ENCODE measurements at regions not wholly inside any gene's neighbourhood (a gene's known extent, or its start where the extent isn't known, plus 50 kb on each side); places are given as distances from the start of the nearest gene placed in this dataset.
A peak's percentile ranks its signal among the peaks of the same experiment; 100 is the strongest.

- no peak overlapping the region for H3K4me3 ChIP-seq (ENCODE audit: low read length in 3 of 3)
- H3K27ac ChIP-seq (ENCODE audit: low read depth in 2 of 2, low read length in 2 of 2) = no peak overlapping the region
- H3K27me3 ChIP-seq (ENCODE audit: control insufficient read depth, insufficient read depth, low read length) = no peaks in the 10 kb centered on the region
- H3K9ac ChIP-seq (ENCODE audit: low read length in 3 of 3) = no peak overlapping the region
- no peak for TF ChIP-seq CTCF (IDR thresholded peaks at IDR 0.05; ENCODE audit: borderline replicate concordance, extremely low read depth, insufficient read depth)
- no peaks in the 10 kb centered on the region for H3K4me1 ChIP-seq (ENCODE audit: control insufficient read depth in 2 of 3, insufficient read depth in 2 of 3, low read depth in 1 of 3, low read length in 3 of 3)
- no peaks in the 10 kb centered on the region for H3K9me3 ChIP-seq (ENCODE audit: control insufficient read depth in 2 of 3, insufficient read depth in 1 of 3, low read length in 3 of 3)
- intact Hi-C loops (cut with DNase I) = no loop called here
- FAIRE-seq = no peak
- no peaks in the 10 kb centered on the region for H3K36me3 ChIP-seq (ENCODE audit: control insufficient read depth in 2 of 3, insufficient read depth in 3 of 3, low read length in 3 of 3)
- no peak for DNase-seq
Observed at GRCh38 chr5:9801908-9802307, 171.8 kb upstream of the TAS2R1 start.

- FAIRE-seq (no peak), DNase-seq (peak in 3 of 5 donors; percentile 33 to 79 (median 74))
- Histone ChIP-seq H3K36me3 (ENCODE audit: control insufficient read depth in 2 of 3, insufficient read depth in 3 of 3, low read length in 3 of 3) (no peaks in the 10 kb centered on the region), H3K4me1 (ENCODE audit: control insufficient read depth in 2 of 3, insufficient read depth in 2 of 3, low read depth in 1 of 3, low read length in 3 of 3) (no peaks in the 10 kb centered on the region), H3K27ac (ENCODE audit: low read depth in 2 of 2, low read length in 2 of 2) (no peak overlapping the region), H3K9me3 (ENCODE audit: control insufficient read depth in 2 of 3, insufficient read depth in 1 of 3, low read length in 3 of 3) (no peaks in the 10 kb centered on the region), H3K27me3 (ENCODE audit: control insufficient read depth, insufficient read depth, low read length) (no peaks in the 10 kb centered on the region), H3K4me3 (ENCODE audit: low read length in 3 of 3) (no peak overlapping the region), H3K9ac (ENCODE audit: low read length in 3 of 3) (no peak overlapping the region)
- no peak for TF ChIP-seq CTCF (IDR thresholded peaks at IDR 0.05; ENCODE audit: borderline replicate concordance, extremely low read depth, insufficient read depth)
- intact Hi-C loops (cut with DNase I) = no loop called here
Observed at GRCh38 chr5:9799606-9800005, 169.5 kb upstream of the TAS2R1 start.

GRCh38 chr5:9790276-9790675 lies 160.1 kb upstream of the TAS2R1 start:
- FAIRE-seq = no peak

More at GRCh38 chr5:9790276-9790675, 160.1 kb upstream of the TAS2R1 start:
- no peak overlapping the region for H3K27ac ChIP-seq (ENCODE audit: low read depth in 2 of 2, low read length in 2 of 2)
- H3K27me3 ChIP-seq (ENCODE audit: control insufficient read depth, insufficient read depth, low read length) = no peaks in the 10 kb centered on the region
- DNase-seq = no peak
- intact Hi-C loops (cut with DNase I) = no loop called here
- H3K4me1 ChIP-seq (ENCODE audit: control insufficient read depth in 2 of 3, insufficient read depth in 2 of 3, low read depth in 1 of 3, low read length in 3 of 3) = no peaks in the 10 kb centered on the region
- TF ChIP-seq CTCF (IDR thresholded peaks at IDR 0.05; ENCODE audit: borderline replicate concordance, extremely low read depth, insufficient read depth) = no peak
- no peak overlapping the region for H3K9ac ChIP-seq (ENCODE audit: low read length in 3 of 3)
- no peak overlapping the region for H3K4me3 ChIP-seq (ENCODE audit: low read length in 3 of 3)
- H3K36me3 ChIP-seq (ENCODE audit: control insufficient read depth in 2 of 3, insufficient read depth in 3 of 3, low read length in 3 of 3) = no peaks in the 10 kb centered on the region
- H3K9me3 ChIP-seq (ENCODE audit: control insufficient read depth in 2 of 3, insufficient read depth in 1 of 3, low read length in 3 of 3) = no peaks in the 10 kb centered on the region
